ENCODE measurements at regions not wholly inside any gene's neighbourhood (a gene's known extent, or its start where the extent isn't known, plus 50 kb on each side); places are given as distances from the start of the nearest gene placed in this dataset.

- no peak for TF ChIP-seq CTCF (IDR thresholded peaks at IDR 0.05; ENCODE audit: extremely low read depth in 1 of 2, insufficient read depth in 1 of 2, low read depth in 1 of 2, low read length in 2 of 2)
- no peak for TF ChIP-seq EZH2 (IDR thresholded peaks at IDR 0.05; ENCODE audit: borderline replicate concordance, low read depth, low read length, severe bottlenecking)
- TF ChIP-seq POLR2A (IDR thresholded peaks at IDR 0.05; ENCODE audit: low read depth, low read length), result no peak
Observed at GRCh38 chr1:4219111-4219510, 319.0 kb upstream of the C1orf174 start.
